NCI-H2107 (cell line): ENCODE measurements at regions not wholly inside any gene's neighbourhood (a gene's known extent, or its start where the extent isn't known, plus 50 kb on each side); places are given as distances from the start of the nearest gene placed in this dataset.

Source experiments
- DNase-seq: peaks from one replicate; lab custom pipeline; 2025; lab: John Stamatoyannopoulos, UW

- no peak for DNase-seq
These were observed 357.6 kb upstream of the IRX4 start for GRCh38 chr5:2240118-2240904.

GRCh38 chr5:2239201-2239910 lies 356.6 kb upstream of the IRX4 start:
- no peak for DNase-seq

GRCh38 chr5:2238732-2239131 lies 356.0 kb upstream of the IRX4 start:
- DNase-seq: no peak

GRCh38 chr5:2227433-2227832 lies 344.7 kb upstream of the IRX4 start:
- no peak for DNase-seq

- DNase-seq: no peak
These were observed 342.0 kb upstream of the IRX4 start for GRCh38 chr5:2224689-2225088.

GRCh38 chr5:2223303-2223702 lies 340.6 kb upstream of the IRX4 start:
- DNase-seq: no peak

- DNase-seq: no peak
These were observed 339.7 kb upstream of the IRX4 start for GRCh38 chr5:2222246-2222992.

GRCh38 chr5:2221450-2221849 lies 338.7 kb upstream of the IRX4 start:
- DNase-seq: no peak

GRCh38 chr5:2220741-2221140 lies 338.0 kb upstream of the IRX4 start:
- DNase-seq: no peak

GRCh38 chr5:2219149-2219776 lies 336.5 kb upstream of the IRX4 start:
- DNase-seq: no peak

- no peak for DNase-seq
These were observed 334.5 kb upstream of the IRX4 start for GRCh38 chr5:2217219-2217618.

- no peak for DNase-seq
These were observed 332.3 kb upstream of the IRX4 start for GRCh38 chr5:2214910-2215590.

- DNase-seq: no peak
These were observed 330.5 kb upstream of the IRX4 start for GRCh38 chr5:2213121-2213730.

GRCh38 chr5:2212481-2212880 lies 329.8 kb upstream of the IRX4 start:
- DNase-seq: no peak

- DNase-seq: no peak
These were observed 325.5 kb upstream of the IRX4 start for GRCh38 chr5:2208239-2208544.

GRCh38 chr5:2207416-2208238 lies 324.9 kb upstream of the IRX4 start:
- DNase-seq: no peak

- DNase-seq: no peak
These were observed 324.3 kb upstream of the IRX4 start for GRCh38 chr5:2207109-2207399.

- no peak for DNase-seq
These were observed 323.8 kb upstream of the IRX4 start for GRCh38 chr5:2206293-2207108.

GRCh38 chr5:2205596-2206226 lies 323.0 kb upstream of the IRX4 start:
- DNase-seq: no peak

- DNase-seq: no peak
These were observed 322.5 kb upstream of the IRX4 start for GRCh38 chr5:2205185-2205585.
